ENCODE measurements at regions not wholly inside any gene's neighbourhood (a gene's known extent, or its start where the extent isn't known, plus 50 kb on each side); places are given as distances from the start of the nearest gene placed in this dataset.

DNA sequence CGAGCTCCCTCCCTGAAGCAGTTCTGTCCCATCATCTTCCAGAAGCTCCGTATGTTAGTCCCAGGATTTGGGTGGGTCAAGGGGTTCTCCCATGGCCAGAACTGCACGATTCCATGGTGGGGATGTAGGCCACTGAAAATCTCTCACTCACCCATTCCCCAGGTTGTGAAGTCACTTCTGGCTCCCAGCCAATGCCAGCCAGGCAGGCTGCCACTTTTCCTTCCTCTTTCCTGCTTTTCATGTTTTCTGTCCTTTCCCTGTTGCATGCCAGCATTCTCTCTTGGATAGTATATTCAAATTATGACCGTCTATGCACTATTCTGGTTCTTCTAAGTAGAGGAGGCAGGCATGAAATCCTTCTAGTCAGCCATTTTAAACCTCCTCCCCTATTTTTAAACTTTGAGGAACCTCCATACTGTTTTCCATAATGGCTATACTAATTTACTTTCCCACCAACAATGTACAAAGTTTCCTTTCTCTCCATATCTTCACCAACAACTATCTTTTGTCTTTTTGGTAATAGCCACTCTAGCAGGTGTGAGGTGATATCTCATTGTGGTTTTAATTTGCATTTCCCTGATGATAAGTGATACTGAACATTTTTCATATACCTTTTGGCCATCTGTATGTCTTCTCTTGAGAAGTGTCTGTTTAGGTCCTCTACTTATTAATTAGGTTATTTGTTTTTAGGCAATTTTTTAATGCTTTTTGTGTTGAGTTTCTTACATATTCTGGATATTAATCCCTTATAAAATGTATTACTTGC is 182.1 kb upstream of the TET2 start:
- DNase-seq (ENCODE audit: low spot score) = no peak

DNA sequence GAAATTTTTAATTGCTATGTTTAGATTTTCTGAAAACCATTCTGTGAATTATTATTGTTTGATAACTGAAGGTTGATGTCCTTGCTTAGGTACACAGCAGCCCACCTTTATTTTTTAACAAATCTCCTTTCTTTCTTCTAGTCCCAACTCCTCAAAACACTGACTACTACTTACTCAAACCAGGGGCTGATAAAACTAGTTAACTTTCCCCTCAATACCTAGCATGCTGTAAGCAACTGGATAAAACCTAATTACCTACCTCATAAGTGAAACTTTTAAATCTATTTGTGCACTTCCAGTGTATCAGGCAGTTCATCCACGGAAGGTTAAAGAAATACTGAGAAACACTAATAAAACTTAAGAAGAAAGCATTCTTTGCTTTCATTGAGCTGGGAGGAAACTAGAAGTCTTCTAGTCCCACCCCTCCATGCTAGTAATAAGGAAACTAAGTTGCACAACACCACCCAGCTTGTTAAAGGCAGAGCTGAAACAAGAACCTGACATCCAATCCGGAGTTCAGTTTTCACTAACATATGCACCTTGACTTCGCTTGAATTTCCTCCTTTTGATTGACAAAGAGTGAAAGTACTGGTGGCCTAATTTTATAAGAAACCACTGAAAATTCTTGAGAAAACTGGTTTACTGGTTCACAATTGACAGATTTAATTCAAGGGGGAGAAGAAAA is 180.2 kb upstream of the TET2 start:
- no peak for DNase-seq (ENCODE audit: low spot score)

DNA sequence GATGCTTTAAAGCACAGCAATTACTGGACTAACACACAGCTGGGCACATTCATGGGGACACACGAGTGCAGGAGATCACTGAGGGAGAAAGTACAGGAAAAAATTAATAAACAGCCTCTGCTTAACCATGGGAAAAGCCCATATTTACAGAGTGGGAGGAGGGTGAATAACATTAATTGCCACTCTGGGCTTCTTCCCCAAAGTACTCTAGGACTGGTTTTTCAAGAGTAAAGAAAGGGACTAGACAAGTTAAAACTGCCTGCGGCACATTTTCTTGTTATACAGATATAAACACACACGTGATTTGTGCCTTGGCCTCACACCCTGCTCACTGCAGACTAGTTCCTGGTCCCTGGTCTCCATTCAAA is 179.7 kb upstream of the TET2 start:
- no peak for DNase-seq (ENCODE audit: low spot score)

DNA sequence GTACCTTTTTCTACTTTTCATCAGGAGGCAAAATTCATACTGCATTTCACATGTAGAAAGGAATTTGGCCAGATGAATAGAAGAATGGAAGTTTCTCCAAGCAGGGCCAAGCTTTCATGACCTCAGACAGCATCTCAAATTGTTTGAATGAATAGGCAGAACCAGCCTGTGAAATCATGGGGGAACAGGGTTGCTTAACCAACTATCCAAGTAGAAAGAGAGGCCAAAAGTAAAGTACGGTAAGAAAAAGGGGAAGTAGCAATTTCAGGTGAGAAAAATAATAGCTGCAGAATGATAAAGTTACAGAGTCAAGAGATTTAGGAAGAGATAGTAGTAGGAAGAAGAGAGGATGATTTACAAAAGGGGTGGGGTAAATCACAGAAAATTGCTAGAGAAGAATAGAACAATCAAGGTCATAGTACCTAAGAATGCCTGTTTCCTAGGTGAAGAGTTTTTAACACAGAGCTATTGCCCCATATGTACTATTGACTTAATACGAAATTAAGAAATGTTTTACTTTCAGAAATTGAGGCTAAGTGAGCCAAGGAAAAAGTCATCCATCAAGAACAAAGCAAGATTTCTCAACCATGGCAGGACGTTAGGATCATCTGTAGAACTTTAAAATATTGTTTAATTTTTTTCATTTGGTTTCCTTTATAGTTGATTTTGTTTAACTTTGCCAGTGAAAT is 177.1 kb upstream of the TET2 start:
- DNase-seq (ENCODE audit: low spot score) = no peak

DNA sequence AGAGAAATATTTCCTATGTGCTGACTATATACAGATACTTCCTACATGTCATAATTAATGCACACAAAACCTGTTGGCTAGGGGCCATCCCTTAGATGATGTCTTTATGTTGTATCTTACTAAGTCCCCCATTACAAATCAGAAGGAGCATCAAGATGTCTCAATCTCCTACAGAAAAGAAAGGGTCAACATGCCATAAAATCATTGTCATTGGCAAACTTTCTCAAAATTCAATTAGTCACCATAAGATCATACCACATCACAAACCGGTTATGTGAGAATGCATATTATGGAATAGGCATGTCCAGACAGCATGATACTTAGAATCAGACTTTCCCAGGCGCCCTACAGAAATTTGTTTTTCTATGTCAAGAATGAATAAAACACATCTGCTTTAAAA is 175.2 kb upstream of the TET2 start:
- no peak for DNase-seq (ENCODE audit: low spot score)

DNA sequence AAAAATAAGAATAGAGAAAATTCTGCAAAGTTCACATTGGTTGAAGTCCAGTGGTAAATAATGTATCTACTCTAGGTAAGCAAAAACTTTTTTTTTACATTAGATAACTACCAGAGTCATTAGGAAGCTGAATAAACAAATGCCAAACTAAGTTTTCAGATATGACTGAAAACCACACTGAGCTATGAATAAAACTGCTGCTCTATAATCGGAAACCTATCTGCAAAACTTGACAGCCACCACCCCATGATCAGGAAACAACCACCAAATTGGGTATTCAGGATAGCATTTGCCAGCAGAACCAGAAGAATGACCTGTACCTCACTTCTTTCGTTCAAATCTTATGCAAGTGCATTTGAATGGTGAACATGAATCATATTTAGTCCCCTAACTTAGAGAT is 173.0 kb upstream of the TET2 start:
- DNase-seq (ENCODE audit: low spot score) = no peak

DNA sequence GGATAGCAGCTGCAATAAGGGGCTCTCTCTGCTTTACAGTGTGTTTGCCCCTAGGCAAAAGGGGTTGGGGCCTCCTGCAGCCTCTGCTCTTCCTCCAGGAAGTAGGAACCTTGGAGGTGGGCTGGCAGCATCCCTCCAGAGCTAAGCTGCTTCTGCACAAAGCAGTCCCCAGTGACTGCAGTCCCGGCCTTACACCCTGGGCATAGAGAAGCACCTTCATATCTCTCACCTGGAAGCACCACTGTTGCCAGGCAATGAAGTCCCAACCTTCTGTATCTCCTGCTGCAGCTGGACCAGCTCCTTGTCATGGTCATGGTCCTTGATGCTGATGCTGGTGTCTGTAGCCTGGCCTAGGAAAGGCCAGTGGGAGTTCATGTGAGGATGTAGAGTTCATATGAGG is 171.1 kb upstream of the TET2 start:
- no peak for DNase-seq (ENCODE audit: low spot score)

DNA sequence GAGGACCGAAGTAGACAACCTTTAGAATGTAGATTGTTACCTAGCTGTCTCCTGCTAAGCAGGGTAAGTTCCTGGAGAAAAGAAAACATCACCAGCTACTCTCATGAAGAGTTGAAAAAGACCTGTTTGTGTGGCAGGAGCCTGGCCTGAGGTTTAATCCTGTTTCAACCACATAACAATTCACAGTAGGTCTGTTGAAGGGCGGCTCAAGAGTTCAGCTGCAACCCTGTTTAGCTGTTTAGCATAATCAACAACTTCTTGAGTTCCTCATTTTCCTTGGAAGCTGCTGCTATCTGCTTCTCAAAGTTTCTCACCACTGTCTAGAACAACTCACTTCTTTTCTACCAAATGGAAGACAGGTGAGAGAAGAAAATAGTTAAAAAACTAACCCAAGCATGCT is 170.4 kb upstream of the TET2 start:
- DNase-seq (ENCODE audit: low spot score) = no peak

DNA sequence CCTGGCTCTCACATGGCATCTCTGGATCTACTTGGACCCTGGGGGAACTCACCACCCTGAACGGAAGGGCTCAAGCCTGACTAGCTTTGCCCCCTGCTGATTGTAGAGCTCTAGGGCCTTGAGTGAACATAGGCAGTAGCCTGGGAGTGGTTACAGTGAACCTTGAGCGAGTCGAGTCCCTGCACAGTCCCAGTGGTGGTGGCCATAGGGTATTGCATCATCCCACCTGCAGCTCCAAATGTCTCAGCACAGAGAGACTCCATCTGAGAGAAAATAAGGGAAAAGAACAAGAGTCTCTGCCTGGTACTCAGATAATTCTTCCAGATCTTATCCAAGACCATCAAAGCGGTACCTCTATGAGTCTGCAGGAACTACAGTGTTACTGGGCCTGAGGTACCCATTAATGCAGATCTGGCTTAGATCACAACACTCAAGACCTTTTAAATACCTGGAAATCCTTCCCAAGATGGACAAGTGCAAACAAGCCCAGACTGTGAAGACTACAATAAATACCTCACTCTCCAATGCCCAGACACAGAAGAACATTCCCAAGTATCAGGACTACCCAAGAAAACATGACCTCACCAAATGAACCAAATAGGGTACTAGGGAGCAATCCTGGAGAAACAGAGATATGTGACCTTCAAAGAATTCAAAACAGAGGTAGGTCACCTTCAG is 167.5 kb upstream of the TET2 start:
- no peak for DNase-seq (ENCODE audit: low spot score)

DNA sequence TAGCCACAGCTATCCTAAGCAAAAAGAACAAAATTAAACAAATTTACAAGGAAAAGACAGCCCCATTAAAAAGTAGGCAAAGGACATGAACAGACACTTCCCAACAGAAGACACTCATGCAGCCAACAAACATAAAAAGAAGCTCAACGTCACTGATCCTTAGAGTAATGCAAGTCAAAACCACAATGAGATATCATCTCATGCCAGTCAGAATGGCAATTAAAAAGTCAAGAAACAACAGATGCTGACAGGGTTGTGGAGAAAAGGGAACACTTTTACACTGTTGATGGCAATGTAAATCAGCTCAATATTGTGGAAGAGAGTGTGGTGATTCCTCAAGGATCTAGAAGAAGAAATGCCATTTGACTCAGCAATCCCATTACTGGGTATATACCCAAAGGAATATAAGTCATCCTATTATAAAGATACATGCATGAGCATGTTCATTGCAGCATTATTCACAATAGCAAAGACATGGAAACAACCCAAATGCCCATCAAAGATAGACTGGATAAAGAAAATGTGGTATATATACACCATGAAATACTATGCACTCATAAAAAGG is 163.0 kb upstream of the TET2 start:
- DNase-seq (ENCODE audit: low spot score) = no peak

DNA sequence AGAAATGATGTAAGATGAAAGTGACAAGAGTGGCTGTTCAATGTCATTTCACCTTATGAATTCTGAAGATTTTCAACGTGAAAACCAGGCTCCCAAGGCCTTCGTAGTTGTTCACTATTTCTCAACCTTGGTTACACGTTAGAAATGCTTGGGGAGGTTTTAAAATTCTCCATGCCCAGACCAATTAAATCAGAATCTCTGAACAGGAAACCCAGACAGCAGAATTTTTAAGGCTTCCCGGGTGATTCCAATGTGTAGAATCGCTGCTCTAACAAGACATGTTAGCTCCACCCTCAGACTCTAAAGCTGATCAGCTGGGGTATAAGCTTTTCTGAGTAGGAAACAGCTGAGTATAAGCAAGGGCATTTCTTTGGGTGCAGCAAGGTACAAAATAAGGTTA is 160.4 kb upstream of the TET2 start:
- no peak for DNase-seq (ENCODE audit: low spot score)

DNA sequence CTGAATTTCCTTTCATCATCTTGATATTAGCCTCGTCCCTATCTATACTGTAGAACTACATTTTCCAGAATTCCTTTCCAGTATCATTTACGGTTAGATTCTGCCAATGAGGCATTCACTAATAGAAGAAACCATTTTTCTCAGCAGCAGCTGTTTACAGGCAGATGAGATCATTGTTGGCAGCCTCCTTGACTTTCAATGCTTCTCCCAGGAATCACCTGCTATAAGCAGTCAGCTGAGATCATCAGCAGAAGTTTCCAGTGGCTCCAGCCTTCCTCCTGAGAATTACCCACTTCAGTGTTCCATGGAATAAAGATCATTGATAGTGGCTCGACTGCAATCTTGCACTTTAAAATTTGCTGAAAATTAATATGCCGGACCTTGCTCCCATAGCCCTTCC is 157.3 kb upstream of the TET2 start:
- no peak for DNase-seq (ENCODE audit: low spot score)

DNA sequence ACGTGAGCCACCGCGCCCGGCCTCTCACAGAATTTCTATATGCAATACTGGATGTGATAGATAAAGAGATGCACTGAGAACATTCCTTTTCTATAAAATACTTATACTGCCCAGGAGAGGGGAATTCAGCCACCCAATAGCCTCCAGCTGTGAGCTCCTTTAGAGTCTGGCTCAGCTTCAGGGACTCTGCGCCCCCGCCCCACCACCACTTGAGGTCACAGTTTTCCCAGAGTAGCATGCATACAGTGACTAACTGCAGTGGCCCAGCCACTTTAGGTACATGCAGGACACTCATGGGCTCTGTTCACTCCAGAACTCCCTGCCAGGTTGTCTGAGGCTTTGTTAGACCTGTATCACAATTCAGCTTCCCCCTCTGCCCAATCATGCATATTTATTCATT is 144.4 kb upstream of the TET2 start:
- DNase-seq (ENCODE audit: low spot score) = no peak

DNA sequence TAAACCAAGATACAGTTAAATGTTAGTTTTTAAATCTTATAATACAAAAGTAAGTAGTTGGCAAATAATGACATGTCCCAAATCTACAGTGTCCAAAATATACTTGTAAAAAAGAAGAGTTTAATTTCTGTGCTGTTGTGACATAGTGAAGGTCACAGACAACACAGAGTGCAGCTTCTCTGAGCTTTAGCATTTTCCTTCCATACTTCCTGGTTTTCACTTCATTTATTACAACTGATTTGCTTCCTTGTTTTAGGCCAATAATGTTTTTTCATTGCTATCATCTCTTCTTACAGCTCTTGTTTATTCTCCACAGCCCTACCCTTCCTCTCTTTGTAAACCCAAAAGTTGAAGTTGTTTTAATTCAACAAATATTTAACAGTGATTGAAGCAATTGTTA is 132.4 kb upstream of the TET2 start:
- no peak for DNase-seq (ENCODE audit: low spot score)

DNA sequence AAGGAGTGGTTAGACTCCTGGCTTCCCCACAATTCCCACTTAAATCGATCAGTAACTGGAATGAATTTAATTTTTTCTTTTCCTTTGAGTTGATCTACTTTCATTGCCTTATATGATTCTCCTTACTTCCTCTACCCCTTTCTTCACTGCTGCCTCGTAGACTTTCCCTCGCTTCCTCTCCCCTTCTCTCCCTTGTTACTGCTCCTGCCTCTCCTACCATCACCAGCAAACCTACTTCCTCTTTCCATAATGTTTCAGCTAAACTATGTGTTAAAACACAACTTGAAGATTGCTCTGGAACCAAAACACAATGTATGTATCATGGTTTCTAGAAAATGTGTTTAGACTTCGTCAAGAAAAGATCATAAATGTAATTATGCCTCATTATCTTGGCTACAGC is 132.0 kb upstream of the TET2 start:
- no peak for DNase-seq (ENCODE audit: low spot score)

DNA sequence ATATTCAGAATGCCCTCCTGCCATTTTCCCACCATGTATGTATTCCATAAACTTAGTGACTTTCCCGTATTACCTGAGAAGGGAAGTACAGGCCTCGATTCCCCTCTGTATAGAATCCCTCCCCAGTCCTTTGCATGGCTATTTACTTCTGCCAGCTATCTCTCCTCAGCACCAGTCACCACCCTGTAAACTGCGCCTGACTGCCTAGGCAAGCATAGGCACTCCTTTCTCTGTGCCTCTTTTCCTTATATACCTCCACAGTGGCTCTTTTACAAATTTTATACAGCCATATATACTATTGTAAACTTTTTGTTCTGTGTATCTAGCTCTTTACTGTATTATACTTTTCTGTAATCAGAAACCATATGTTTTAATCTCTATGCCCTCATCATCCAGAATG is 130.9 kb upstream of the TET2 start:
- no peak for DNase-seq (ENCODE audit: low spot score)

DNA sequence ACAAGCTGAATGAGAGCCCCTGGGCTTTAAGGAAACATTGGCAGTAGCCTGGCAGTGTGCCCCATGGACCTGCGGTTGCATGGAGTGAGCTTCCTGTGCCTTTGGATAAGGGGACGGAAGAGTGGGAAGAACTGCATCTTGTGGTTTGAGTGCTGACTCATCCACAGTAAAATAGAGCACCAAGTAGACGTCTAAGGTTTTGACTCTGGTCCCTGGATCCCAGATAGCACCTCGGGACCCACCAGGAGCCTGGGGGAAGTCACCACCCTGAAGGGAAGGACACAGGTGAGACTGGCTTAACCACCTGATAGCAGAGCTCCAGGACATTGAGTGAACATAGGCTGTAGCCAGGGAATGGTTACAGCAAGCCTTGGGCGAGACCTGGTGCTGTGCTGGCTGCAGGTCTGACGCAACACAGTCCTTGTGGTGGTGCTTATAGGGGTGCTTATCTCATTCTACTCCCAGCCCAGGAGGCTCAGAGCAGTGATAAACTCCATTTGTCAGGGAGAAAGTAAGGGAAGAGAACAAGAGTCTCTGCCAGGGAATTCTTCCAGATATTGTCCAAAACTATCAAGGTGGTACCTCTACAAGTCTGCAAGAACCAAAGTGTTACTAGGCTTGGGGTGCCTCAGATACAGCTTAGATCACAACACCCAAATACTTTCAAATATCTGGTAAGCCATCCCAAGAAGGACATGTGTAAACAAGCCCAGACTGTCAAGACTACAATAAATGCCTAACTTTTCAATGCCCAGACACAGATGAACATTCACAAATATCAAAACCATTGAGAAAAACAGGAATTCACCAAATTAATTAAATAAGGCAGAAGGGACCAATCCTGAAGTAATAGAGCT is 123.6 kb upstream of the TET2 start:
- DNase-seq (ENCODE audit: low spot score) = no peak

DNA sequence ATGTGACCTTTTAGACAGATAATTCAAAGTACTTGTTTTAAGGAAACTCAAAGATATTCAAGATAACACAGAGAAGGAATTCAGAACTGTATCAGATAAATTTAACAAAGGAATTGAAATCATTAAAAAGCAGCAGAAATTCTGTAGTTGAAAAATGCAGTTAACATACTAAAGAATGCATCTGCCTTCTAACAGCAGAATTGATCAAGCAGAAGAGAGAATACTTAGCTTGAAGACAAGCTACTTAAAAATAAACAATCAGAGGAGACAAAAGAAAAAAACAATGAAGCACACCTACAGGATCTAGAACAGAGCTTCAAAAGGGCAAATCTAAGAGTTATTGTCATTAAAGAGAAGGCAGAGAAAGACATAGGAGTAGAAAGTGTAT is 123.0 kb upstream of the TET2 start:
- DNase-seq (ENCODE audit: low spot score) = no peak

DNA sequence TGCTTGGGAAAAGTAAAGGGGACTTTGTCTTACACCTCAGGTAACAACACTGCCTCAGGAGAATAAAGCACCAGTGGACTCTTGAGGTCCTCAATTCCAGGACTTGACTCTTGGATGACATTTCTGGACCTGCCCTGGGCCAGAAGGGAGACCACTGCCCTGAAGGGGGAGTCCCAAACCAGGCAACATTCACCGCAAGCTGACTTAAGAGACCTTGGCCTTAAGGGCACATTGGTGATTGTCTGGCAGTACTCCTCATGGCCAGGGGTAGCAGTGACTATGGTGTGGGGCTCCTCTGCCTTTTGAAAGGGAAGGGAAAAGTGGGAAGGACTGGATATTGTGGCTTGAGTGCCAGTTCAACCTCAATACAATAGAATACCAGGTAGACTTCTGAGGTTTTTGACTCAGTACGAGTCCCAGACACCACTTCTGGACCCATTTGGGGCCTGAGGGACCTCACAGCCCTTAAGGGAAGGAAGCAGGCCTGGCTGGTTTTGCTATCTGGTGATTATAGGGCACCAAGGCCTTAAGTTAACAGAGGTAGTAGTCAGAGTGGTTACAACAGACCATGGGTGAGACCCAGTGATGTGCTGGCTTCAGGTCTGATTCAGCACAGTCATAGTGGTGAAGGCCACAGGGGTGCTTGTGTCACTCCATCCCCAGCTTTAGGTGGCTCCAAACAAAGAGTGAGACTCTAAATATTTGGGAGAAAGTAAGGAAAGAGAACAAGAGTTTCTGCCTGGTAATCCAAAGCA is 121.2 kb upstream of the TET2 start:
- DNase-seq (ENCODE audit: low spot score) = no peak

DNA sequence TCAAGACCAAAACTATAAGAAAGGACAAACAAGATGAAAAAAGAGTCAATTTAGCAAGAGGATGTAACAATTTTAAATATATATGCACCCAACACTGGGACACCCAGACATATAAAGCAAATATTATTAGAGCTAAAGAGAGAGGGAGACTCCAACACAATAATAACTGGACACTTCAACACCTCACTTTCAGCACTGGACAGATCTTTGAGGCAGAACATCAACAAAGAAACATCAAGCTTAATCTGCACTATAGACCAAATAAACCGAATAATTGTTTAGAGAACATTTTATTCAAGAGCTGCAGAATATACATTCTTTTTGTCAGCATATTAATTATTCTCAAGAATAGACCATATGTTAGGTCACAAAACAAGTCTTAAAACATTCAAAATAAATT is 109.7 kb upstream of the TET2 start:
- DNase-seq (ENCODE audit: low spot score) = no peak

DNA sequence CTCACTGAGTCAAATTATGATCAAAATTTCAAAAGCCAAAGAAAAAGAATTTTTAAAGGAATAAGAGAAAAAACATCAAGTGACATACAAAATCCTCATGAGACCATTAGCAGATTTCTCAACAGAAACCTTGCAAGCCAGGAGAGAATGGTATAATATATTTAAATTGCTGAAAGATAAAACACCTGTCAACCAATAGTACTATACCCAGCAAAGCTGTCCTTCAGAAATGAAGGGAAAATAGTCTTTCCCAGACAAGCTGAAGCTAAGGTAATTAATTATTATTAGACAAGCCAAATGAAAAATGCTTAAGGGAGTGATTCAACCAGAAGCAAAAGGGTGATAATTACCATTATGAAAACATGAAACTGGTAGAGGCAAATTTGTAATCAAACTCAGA is 104.2 kb upstream of the TET2 start:
- DNase-seq (ENCODE audit: low spot score) = no peak

All from COLO829 (cell line).